GM19238 (cell line): ENCODE measurements at regions not wholly inside any gene's neighbourhood (a gene's known extent, or its start where the extent isn't known, plus 50 kb on each side); places are given as distances from the start of the nearest gene placed in this dataset.
"Not testable (repeated sequence)": the region's sequence is repeated elsewhere in the genome, so short reads cannot be mapped to it uniquely, and the experiment has no call there.

Source experiments
- DNase-seq: peaks from one replicate; pipeline ENCODE4 v3.0.0; 2011; ENCODE audit warnings: low spot score; ENCODE audit not compliant: insufficient read length

DNA sequence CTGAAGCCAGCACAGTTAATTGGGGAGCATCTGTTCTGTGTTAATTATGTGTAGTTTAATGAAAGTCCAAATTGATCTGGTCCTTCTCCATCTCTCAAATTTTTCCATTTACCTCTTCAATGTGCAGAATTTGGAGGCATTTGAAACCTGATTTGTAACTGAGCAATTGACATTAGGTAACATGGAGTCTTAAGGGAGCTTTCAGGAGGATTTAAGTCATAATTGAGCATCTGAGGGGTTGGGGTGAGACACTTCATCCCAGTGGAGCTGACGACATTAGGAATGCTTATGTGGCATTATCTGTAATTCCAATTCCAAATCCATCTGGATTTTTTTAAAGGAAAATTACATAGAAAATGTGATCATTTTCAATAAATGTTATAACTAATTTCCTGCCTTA, 1015.9 kb downstream of the TLE1 start:
- DNase-seq = no peak

- DNase-seq = no peak
Measured at GRCh38 chr9:80665479-80665878, 1023.9 kb downstream of the TLE1 start.

GRCh38 chr9:80664327-80665210, 1024.8 kb downstream of the TLE1 start:
- DNase-seq = no peak

- not testable (repeated sequence) for DNase-seq
Measured at GRCh38 chr9:80659751-80660150, 1029.6 kb downstream of the TLE1 start.

- DNase-seq = no peak
Measured at GRCh38 chr9:80651044-80651443, 1038.3 kb downstream of the TLE1 start.

DNA sequence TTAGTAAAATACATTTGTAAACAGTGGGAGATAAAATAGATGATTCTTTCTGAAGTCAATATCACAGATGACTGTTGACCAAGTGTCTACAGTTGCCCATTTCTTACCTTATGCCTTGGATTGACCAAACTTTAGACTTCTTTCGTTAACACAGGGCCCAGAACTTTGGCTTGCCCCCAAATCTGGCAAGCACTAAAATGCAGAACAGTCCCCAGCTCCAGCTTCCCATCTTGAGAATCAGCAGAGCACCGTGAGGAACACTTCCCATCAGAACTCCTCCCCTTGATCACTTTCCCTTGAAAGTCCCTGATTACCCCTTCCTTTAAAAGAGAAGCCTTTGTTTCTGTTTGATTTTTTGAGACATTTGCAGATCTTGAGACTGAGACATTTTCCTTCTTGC, 1039.9 kb downstream of the TLE1 start:
- DNase-seq = no peak

GRCh38 chr9:80649001-80649420, 1040.3 kb downstream of the TLE1 start:
- no peak for DNase-seq

- no peak for DNase-seq
Measured at GRCh38 chr9:80648336-80648735, 1041.0 kb downstream of the TLE1 start.

GRCh38 chr9:80646211-80646610, 1043.1 kb downstream of the TLE1 start:
- DNase-seq = no peak

- no peak for DNase-seq
Measured at GRCh38 chr9:80644044-80644443, 1045.3 kb downstream of the TLE1 start.

DNA sequence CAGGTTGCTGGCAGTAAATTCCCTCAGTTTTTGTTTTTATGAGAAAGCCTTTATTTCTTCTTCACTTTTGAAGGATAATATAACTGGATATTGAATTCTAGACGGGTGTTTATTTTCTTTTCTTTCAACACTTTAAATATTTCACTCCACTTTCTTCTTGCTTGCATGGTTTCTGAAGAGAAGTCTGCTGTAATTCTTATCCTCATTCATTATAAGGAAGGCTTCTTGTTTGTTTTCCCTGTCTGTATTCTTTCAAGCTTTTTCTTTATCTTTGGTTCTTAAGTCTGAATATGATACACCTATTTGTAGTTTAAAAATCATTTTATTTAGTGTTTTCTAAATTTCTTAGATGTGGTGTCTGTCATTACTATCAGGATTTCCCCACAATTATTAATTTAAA, 1054.3 kb downstream of the TLE1 start:
- no peak for DNase-seq

DNA sequence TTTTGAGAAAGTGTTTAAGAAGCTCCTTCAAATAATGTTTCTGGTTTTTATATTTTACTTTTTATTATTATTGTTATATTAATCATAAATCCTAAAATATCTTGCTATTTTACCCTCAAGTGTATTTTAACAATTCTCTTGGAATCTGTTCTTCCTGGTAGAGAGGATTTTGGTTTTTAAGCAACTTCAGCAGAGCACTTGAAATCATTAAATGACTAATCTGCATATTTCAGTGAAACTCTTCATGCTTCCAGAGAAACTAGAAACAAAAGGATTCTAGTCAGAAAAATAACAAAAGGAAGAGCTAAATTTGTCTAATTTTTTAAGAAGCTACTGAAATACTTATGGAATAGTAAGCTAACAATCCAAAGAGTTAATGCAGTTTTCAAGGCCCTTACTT, 1057.3 kb downstream of the TLE1 start:
- no peak for DNase-seq

- DNase-seq = no peak
Measured at GRCh38 chr9:80622508-80622907, 1050.7 kb downstream of the TLE4 start.

DNA sequence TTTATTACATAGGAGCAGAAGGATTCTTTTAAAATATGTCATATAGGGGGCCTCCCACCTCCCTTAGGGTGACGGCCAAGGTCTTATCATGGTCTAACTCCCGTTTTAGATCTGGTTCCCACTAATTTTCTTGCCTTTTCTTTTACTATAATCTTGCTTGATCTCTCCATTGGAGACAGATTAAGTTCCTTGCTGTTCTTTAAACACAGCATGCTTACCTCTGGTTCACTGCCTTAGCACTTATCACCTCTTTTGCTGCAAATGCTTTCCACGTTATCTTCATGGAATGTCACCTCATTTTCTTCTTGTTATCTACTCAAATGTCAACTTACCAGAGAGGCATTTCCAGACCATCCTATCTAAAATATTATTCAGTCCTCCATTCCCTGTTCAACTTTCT, 1047.6 kb downstream of the TLE4 start:
- DNase-seq = no peak

DNA sequence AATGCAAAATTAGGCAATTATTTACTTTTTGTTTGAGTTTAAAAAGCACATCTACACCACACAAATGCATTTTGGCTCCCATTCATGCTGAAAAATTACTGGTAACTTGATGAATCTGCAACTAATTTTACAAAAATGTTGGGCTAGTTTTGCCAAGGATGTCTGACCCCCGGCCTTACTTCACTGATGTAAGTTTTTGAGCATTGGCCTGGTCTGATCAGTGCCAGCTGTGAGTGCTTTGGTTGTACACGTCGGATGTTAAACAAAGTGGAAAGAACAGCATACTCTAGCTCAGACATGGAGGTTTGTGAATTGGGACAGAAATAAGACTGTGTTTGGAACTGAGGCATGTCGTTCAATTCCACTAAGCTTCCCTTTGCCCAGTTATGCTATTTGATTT, 1044.2 kb downstream of the TLE4 start:
- no peak for DNase-seq

- DNase-seq = no peak
Measured at GRCh38 chr9:80605793-80606192, 1034.0 kb downstream of the TLE4 start.

GRCh38 chr9:80605129-80605528, 1033.4 kb downstream of the TLE4 start:
- DNase-seq = no peak

DNA sequence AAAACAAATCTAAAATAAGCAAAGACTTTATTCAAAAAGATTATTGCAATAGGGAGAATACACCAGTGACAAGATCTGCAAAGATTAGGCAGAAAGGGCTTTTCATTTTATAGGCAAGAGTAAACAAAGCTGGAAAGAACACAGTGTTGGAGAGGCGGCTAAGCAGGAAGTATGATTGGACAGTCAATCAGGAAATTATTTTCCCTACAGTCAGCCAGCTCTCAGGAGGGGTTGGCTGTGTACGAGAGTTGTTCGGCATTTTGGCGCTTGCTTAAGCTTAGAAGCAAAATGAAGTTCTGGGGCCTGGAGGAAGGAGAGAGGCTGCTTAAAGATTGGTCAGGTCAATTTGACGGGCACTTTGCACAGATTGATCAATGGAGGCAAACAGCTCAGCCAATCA, 1030.5 kb downstream of the TLE4 start:
- DNase-seq = no peak

DNA sequence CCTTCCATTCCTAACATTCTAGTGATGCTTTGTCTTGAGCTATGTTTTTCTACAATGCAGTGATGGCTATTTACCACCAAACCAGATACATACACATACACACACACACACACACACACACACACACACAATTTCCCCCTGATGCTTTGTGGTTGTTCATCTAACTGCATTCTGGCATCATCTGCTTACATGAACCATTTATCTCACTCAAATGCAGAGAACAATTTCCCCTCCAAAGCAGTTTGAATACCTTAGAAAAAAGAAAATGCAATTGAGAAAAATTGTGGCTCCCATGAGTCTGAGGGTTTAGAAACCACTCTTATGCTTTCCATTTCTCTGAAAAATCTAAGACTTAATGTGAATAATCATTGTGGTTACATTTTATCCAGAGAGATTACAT, 1024.8 kb downstream of the TLE4 start:
- no peak for DNase-seq

DNA sequence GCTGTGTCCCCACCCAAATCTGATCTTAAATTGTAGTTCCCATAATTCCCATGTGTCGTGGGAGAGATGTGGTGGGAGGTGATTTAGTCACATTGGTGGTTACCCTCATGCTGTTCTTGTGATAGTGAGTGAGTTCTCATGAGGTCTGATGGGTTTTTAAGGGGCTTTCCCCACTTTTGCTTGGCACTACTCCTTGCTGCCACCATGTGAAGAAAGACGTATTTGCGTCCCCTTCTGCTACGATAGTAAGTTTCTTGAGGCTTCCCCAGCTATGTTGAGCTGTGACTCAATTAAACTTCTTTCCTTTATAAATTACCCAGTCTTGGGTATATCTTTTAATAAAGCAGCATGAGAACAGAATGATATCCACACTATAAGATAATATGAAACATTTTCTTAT, 1023.4 kb downstream of the TLE4 start:
- no peak for DNase-seq

DNA sequence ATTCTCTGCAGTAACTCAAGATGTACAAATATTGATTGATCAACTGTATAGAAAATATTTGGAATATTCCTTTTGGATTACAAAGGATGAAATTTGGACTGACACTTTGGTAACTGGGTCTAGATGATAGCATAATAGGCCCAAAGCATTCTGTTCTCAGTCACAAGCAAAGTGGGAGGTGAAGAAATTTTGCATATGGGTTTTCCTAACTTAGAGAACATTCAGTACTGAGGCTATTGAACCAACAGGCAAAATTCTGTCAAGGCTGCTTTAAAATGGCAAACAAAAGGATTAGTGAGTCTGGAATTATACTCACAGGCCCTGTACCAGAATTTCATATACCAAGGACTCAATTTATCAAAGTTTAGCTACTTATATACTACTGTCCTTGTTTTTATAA, 1020.6 kb downstream of the TLE4 start:
- no peak for DNase-seq

- DNase-seq = no peak
Measured at GRCh38 chr9:80586786-80587330, 1015.1 kb downstream of the TLE4 start.

GRCh38 chr9:80571953-80572352, 1000.2 kb downstream of the TLE4 start:
- DNase-seq = no peak
